Urinary bladder (tissue), 3 donors: ENCODE measurements at regions not wholly inside any gene's neighbourhood (a gene's known extent, or its start where the extent isn't known, plus 50 kb on each side); places are given as distances from the start of the nearest gene placed in this dataset.
"Not testable (repeated sequence)": the region's sequence is repeated elsewhere in the genome, so short reads cannot be mapped to it uniquely, and the experiment has no call there.

ENCODE experiments used
- DNase-seq: peaks from one replicate; pipeline ENCODE4 v3.0.0-alpha.2; 2015; ENCODE audit errors: extremely low spot score
- H3K27ac ChIP-seq: one replicate; pipeline ENCODE4 v1.5.1; 2013; ENCODE audit warnings: low read depth, mild to moderate bottlenecking, moderate library complexity
- H3K36me3 ChIP-seq: one replicate; pipeline ENCODE4 v1.6.1; 2013; ENCODE audit warnings: mild to moderate bottlenecking, moderate library complexity; ENCODE audit not compliant: insufficient read depth
- H3K4me1 ChIP-seq: one replicate; pipeline ENCODE4 v1.6.1; 2013; ENCODE audit warnings: mild to moderate bottlenecking, moderate library complexity; ENCODE audit not compliant: insufficient read depth
- H3K4me3 ChIP-seq: one replicate; pipeline ENCODE4 v1.5.1; 2013; ENCODE audit warnings: low read depth, low read length
- WGBS: extraction: QIAGEN DNeasy Blood & Tissue Kit; methylation state at CpG from one replicate; pipeline ENCODE4 v1.1.7; 2013; 5-methylcytosine and 5-hydroxymethylcytosine counted together
- donor health status: healthy with polysubstance abuse.
- donor health status: healthy.

DNA sequence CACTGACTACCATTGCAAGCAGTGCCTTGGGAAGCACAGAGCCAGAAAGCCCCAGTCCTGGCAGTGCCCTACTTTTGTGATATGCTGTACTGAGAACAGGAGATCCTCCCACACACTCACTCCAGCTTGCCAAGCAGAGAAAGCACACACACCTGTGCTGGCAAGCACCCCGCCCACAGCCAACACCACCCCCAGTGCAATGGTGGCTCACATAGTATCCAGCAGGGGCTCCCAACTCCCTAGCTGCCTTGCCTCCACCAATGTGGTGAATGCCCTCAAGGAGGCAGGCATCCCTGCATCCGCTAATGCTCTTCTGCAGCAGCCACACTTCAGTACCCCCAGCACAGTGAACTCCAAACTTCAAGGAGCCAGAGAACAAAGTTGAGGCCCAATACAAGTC is 1655.8 kb downstream of the SUCLG1 start:
- no peak for DNase-seq
- Histone ChIP-seq H3K4me1 (no peaks in the 10 kb centered on the region), H3K27ac (no peak overlapping the region), H3K36me3 (no peaks in the 10 kb centered on the region), H3K4me3 (no peak overlapping the region)
- WGBS = 95% methylated on average over 2 of the region's 2 CpGs

DNA sequence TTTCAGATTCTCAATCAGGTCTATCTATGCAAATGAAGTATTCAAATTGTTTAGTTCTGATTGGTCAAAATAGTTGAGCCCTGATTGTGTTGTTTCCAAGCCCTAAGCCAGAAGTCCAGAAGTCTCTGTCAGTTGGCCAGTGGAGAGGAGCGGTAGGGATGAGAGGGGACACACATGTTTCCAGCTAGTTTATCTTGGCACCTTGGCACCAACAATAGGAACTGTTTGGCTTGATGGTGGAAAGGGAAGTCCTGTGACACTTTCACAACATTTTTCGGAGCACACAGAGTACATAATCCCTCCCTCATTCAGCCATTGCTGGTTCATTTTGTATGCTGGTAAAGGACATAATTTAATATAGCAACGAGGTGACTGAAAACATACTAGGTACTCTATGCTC is 1661.6 kb downstream of the SUCLG1 start:
- Histone ChIP-seq H3K27ac (no peak overlapping the region), H3K4me3 (no peak overlapping the region), H3K36me3 (no peaks in the 10 kb centered on the region), H3K4me1 (no peaks in the 10 kb centered on the region)
- 87% methylated on average over 3 of the region's 3 CpGs for WGBS
- DNase-seq = no peak

DNA sequence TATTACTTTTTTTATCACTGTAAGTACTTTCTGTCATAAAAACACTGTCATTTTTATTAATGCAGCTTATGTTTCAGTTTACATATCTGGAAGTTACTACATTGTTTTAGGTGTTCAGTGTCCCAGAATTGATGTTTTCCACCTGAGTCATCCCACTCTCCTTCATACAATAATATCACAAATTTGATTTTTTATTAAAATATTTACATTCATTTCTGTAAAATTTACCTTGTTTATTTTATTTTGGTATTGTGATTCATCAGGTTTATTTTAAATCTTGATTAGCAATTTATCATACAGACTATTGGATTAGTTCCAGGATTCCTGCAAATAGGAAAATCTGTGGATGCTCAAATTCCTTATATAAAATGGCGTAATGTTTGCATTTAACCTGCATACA is 1662.9 kb downstream of the SUCLG1 start:
- 94% methylated on average over 1 of the region's 1 CpG for WGBS
- Histone ChIP-seq H3K36me3 (no peaks in the 10 kb centered on the region), H3K4me1 (no peaks in the 10 kb centered on the region), H3K27ac (no peak overlapping the region), H3K4me3 (no peak overlapping the region)
- DNase-seq = no peak

GRCh38 chr2:82795446-82795845 is 1663.6 kb downstream of the SUCLG1 start:
- H3K4me1 ChIP-seq = no peaks in the 10 kb centered on the region
- DNase-seq = no peak
- whole genome bisulfite sequencing = 76% methylated on average over 3 of the region's 3 CpGs
- H3K27ac ChIP-seq = no peak overlapping the region
- H3K36me3 ChIP-seq = no peaks in the 10 kb centered on the region
- no peak overlapping the region for H3K4me3 ChIP-seq

DNA sequence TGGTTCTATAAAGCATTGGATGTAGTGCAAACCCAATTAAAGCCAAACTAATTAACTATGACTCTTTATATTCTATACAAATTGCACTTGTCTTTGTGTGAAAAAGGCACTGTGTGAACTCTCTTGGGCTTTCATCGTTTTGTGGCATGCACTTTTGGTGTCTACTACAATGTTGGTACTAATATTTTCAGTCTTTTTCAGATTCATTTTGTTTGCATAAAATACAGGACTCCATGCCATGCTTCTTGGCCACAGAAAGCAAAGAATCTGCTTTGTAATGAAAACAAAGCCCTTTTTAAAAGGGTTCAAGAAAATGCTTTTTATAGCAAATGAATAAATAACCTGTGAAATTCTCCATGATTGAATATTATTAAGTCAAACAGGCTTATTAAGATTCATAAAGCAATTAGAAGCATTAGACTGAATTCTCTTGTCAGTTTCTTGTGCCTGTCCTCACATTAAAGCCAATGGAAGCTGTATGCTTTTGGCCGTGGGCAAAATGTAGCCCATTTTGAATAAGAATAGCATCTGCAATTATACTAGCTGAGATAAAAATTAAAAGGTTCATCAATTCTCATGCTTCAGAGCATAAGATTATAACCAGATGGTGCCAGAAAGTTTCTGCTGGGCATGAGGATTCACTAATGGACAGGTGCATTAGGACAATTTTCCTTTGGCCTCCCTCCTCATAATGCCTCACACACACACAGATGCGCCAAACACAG is 1665.2 kb downstream of the SUCLG1 start:
- H3K4me3 ChIP-seq = no peak overlapping the region
- WGBS = 94% methylated on average over 3 of the region's 3 CpGs
- no peak for DNase-seq
- H3K4me1 ChIP-seq = no peaks in the 10 kb centered on the region
- no peaks in the 10 kb centered on the region for H3K36me3 ChIP-seq
- no peak overlapping the region for H3K27ac ChIP-seq

- 93% methylated on average over 5 of the region's 5 CpGs for WGBS
Observed at GRCh38 chr2:82792316-82792715, 1666.8 kb downstream of the SUCLG1 start.

GRCh38 chr2:82790206-82791021 is 1668.7 kb downstream of the SUCLG1 start:
- no peaks in the 10 kb centered on the region for H3K4me1 ChIP-seq
- no peak overlapping the region for H3K27ac ChIP-seq
- H3K4me3 ChIP-seq = no peak overlapping the region
- no peaks in the 10 kb centered on the region for H3K36me3 ChIP-seq
- DNase-seq = no peak
- WGBS = 51% methylated on average over 16 of the region's 16 CpGs

More at GRCh38 chr2:82792316-82792715, 1666.8 kb downstream of the SUCLG1 start:
- Histone ChIP-seq H3K36me3 (no peaks in the 10 kb centered on the region), H3K4me3 (no peak overlapping the region), H3K27ac (no peak overlapping the region), H3K4me1 (no peaks in the 10 kb centered on the region)
- no peak for DNase-seq

DNA sequence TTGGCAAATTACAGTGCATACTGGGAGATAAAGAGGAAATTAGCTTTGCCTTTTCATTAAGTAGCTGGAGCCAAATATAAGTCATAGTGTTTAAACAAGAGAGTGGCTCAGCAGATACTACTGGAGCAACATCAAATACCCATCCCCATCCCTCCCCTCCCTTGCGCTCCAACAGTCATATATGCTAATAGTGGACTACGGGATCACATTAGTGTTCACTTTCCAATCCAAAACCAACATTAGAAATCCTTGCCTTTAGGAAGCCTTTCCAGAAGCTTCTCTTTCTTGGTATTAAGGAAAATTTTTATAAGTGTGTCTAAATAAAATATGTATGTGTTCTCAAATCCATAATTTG is 1669.3 kb downstream of the SUCLG1 start:
- H3K4me1 ChIP-seq = no peaks in the 10 kb centered on the region
- H3K27ac ChIP-seq = no peak overlapping the region
- H3K4me3 ChIP-seq = no peak overlapping the region
- no peaks in the 10 kb centered on the region for H3K36me3 ChIP-seq
- no peak for DNase-seq
- 36% methylated on average over 2 of the region's 2 CpGs for WGBS

- Histone ChIP-seq H3K4me3 (no peak overlapping the region), H3K36me3 (no peaks in the 10 kb centered on the region), H3K4me1 (no peaks in the 10 kb centered on the region), H3K27ac (no peak overlapping the region)
- DNase-seq = no peak
- 65% methylated on average over 2 of the region's 2 CpGs for WGBS
Observed at GRCh38 chr2:82781176-82781915, 1677.7 kb downstream of the SUCLG1 start.

GRCh38 chr2:82780050-82780449 is 1679.0 kb downstream of the SUCLG1 start:
- Histone ChIP-seq H3K27ac (no peak overlapping the region), H3K36me3 (no peaks in the 10 kb centered on the region)
- WGBS = 88% methylated on average over 7 of the region's 7 CpGs

GRCh38 chr2:82752396-82752795 is 1706.7 kb downstream of the SUCLG1 start:
- 74% methylated on average over 2 of the region's 2 CpGs for WGBS
- Histone ChIP-seq H3K36me3 (no peaks in the 10 kb centered on the region), H3K4me3 (no peak overlapping the region), H3K4me1 (no peaks in the 10 kb centered on the region), H3K27ac (no peak overlapping the region)
- no peak for DNase-seq

More at GRCh38 chr2:82780050-82780449, 1679.0 kb downstream of the SUCLG1 start:
- no peaks in the 10 kb centered on the region for H3K4me1 ChIP-seq
- H3K4me3 ChIP-seq = no peak overlapping the region
- no peak for DNase-seq

- no peaks in the 10 kb centered on the region for H3K4me1 ChIP-seq
- no peak for DNase-seq
- H3K27ac ChIP-seq = no peak overlapping the region
- no peak overlapping the region for H3K4me3 ChIP-seq
- no peaks in the 10 kb centered on the region for H3K36me3 ChIP-seq
- WGBS = 87% methylated on average over 2 of the region's 2 CpGs
Observed at GRCh38 chr2:82748653-82749052, 1710.4 kb downstream of the SUCLG1 start.

DNA sequence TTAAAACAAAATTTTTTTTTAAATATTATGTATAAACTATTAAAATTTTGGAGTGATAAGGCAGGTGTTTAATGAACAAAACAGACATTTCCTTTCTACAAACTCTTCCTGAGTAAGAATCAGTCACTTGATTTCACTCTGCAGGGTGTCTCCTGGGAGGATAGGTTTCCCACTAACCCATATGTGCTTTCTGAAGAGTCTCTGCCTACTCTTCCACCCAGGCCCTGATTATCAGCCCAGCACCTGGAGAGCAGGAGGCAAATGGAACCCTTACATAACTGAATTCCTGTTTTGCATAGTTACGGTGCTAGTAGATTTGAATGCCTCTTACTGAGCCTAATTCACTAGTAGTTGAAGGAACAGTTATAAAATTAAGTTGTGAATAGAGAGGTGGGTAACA is 1718.6 kb downstream of the SUCLG1 start:
- H3K4me1 ChIP-seq = no peaks in the 10 kb centered on the region
- no peaks in the 10 kb centered on the region for H3K36me3 ChIP-seq
- WGBS = 93% methylated on average over 1 of the region's 1 CpG
- H3K27ac ChIP-seq = no peak overlapping the region
- no peak overlapping the region for H3K4me3 ChIP-seq
- no peak for DNase-seq

DNA sequence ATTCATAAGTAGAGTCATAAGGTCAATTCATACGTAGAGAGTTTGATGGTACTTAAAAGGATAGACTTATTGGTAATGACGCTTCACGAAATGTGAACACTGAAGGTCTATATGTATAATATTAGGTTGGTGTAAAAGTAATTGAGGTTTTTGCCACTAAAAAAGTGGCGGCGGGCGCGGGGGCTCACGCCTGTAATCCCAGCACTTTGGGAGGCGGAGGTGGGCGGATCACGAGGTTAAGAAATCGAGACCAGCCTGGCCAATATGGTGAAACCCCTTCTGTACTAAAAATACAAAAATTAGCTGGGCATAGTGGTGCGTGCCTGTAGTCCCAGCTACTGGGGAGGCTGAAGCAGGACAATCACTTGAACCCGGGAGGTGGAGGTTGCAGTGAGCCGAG is 1721.1 kb downstream of the SUCLG1 start:
- not testable (repeated sequence) for DNase-seq, H3K27ac ChIP-seq, H3K4me1 ChIP-seq, H3K4me3 ChIP-seq, H3K36me3 ChIP-seq
- 96% methylated on average over 15 of the region's 15 CpGs for WGBS
